HepG2 (cell line): ENCODE measurements at regions not wholly inside any gene's neighbourhood (a gene's known extent, or its start where the extent isn't known, plus 50 kb on each side); places are given as distances from the start of the nearest gene placed in this dataset.

ENCODE experiments used
- AHDC1 ChIP-seq: sonication (generic); formaldehyde crosslinking; IDR thresholded peaks from 2 replicates; pipeline ENCODE4 v1.5.1; 2020; ENCODE audit warnings: mild to moderate bottlenecking, missing genetic modification reagents, borderline replicate concordance
- NR2F2 ChIP-seq: IDR thresholded peaks from 2 replicates; pipeline ENCODE4 v1.6.1; 2012; ENCODE audit warnings: low read depth, inconsistent platforms, borderline replicate concordance
- ONECUT2 ChIP-seq: sonication (generic); formaldehyde crosslinking; IDR thresholded peaks from 2 replicates; pipeline ENCODE4 v1.4.0; 2020; ENCODE audit warnings: missing genetic modification reagents
- RERE ChIP-seq: IDR thresholded peaks from 2 replicates; pipeline ENCODE4 v1.6.1; 2016; ENCODE audit warnings: low read depth, missing genetic modification reagents, missing compliant biosample characterization

- TF ChIP-seq AHDC1 (CRISPR knock-in tag) (no peak), ONECUT2 (CRISPR knock-in tag) (no peak), RERE (CRISPR knock-in tag) (no peak), NR2F2 (no peak)
- TF ChIP-seq, all 625 proteins: peak for 0
These were observed 89.9 kb upstream of the CHL1 start (continued) for GRCh38 chr3:106619-107018.
